NB4 (cell line): ENCODE measurements at regions not wholly inside any gene's neighbourhood (a gene's known extent, or its start where the extent isn't known, plus 50 kb on each side); places are given as distances from the start of the nearest gene placed in this dataset.

Experiments used
- DNase-seq: peaks from one replicate; pipeline ENCODE4 v3.0.0; 2010; ENCODE audit warnings: low read depth
- H3K4me3 ChIP-seq: one replicate; pipeline ENCODE4 v1.5.1; 2011; ENCODE audit warnings: mild to moderate bottlenecking, low read depth, low read length, moderate library complexity
- MYC ChIP-seq: IDR thresholded peaks from 2 replicates; pipeline ENCODE4 v1.6.1; 2011; ENCODE audit warnings: low read depth, low read length
- POLR2A ChIP-seq: IDR thresholded peaks from 2 replicates; pipeline ENCODE4 v1.6.1; 2011; ENCODE audit warnings: mild to moderate bottlenecking; ENCODE audit not compliant: insufficient read length; ENCODE audit errors: extremely low read depth
- TF ChIP-seq, protein P1 (sequence below): IDR thresholded peaks from 2 replicates; pipeline ENCODE4 v1.6.1; 2011; ENCODE audit warnings: low read depth, low read length
- TF ChIP-seq, protein P2 (sequence below): IDR thresholded peaks from one replicate; pipeline ENCODE4 v1.5.1; 2012; ENCODE audit warnings: low read depth, low read length

DNA sequence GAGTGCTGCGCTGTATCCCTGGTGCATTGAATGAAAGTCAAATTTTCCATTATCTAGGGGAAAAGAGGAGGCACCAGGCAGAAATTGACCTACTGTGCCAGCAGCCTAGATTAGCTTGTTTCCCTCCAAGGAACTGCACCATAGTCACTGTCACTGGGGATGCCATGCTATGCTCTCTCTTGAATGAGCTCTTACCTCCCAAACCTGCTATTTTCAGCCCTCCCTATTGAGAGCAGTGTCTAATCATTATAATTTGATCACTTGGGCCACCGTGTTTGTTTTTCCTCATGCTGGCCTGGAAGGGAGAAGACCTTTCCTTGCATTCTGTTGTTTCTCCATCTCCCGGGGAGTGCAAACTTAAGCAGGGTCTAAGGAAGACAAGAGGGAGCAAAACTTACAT lies 492.9 kb downstream of the SIPA1L2 start:
- no peak for DNase-seq
- H3K4me3 ChIP-seq, result no peak overlapping the region
- TF ChIP-seq, protein P1, sequence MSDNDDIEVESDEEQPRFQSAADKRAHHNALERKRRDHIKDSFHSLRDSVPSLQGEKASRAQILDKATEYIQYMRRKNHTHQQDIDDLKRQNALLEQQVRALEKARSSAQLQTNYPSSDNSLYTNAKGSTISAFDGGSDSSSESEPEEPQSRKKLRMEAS, result no peak
- TF ChIP-seq, protein P2, sequence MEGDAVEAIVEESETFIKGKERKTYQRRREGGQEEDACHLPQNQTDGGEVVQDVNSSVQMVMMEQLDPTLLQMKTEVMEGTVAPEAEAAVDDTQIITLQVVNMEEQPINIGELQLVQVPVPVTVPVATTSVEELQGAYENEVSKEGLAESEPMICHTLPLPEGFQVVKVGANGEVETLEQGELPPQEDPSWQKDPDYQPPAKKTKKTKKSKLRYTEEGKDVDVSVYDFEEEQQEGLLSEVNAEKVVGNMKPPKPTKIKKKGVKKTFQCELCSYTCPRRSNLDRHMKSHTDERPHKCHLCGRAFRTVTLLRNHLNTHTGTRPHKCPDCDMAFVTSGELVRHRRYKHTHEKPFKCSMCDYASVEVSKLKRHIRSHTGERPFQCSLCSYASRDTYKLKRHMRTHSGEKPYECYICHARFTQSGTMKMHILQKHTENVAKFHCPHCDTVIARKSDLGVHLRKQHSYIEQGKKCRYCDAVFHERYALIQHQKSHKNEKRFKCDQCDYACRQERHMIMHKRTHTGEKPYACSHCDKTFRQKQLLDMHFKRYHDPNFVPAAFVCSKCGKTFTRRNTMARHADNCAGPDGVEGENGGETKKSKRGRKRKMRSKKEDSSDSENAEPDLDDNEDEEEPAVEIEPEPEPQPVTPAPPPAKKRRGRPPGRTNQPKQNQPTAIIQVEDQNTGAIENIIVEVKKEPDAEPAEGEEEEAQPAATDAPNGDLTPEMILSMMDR, result no peak
- no peak for TF ChIP-seq POLR2A
- no peak for TF ChIP-seq MYC

DNA sequence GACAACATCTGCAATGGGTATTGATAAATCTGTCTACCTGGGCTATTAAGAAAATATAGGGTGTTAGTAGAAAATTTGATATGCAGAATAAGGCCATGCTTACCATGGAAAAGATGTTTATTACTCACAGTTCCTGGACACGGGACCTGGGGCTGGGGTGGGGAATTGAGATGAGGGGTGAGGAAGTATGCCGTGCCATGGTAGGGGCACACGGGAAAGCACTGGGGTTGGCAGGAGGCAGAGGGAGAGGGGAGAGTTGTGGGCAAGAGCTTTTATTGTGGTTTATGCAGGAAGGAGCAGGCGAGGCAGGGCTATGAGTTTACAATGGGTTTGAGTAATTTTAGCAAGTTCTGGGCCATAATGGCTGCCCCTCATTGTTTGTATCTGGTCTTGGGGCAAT lies 493.8 kb downstream of the SIPA1L2 start:
- no peak overlapping the region for H3K4me3 ChIP-seq
- TF ChIP-seq, protein P1, result no peak
- no peak for TF ChIP-seq POLR2A
- TF ChIP-seq, protein P2, result no peak
- TF ChIP-seq MYC, result no peak
- DNase-seq, result no peak

DNA sequence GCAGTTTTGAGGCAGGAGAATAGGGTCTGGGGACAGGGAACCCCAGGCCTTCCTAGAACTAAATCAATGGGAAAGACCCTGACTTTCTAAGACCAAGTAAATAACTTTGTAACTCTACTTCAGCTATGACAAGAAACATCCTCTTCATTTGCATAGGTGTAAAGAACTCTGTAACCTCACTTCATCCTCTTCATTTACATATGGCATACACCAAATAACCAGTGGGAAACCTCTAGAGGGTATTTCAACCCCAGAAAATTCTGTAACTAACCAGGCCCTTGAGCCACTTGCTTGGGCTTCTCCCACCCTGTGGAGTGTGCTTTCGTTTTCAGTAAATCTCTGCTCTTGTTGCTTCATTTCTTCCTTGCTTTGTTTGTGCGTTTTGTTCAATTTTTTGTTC lies 495.6 kb downstream of the SIPA1L2 start:
- DNase-seq, result no peak
- H3K4me3 ChIP-seq, result no peak overlapping the region
- TF ChIP-seq MYC (no peak), POLR2A (no peak)
- TF ChIP-seq, protein P2, result no peak
- TF ChIP-seq, protein P1, result no peak

DNA sequence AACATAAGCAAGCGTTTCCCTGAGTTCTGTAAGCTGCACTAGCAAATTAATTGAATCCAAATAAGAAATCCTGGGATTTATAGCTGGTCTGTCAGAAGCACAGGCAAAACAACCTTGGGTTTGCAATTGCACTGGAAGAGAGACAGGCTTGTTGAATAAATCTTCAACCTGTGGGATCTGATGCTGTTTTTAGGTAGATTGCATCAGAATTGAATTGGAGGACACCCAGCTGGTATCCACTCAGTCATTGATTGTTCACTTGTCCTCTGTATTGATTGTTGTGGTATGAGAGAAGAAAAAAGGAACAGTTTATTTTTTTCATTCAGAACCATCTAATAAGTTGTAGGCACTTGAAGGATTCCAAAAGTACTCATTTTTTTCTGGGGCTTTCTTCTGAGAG lies 497.4 kb downstream of the SIPA1L2 start:
- TF ChIP-seq, protein P2, result no peak
- TF ChIP-seq MYC (no peak), POLR2A (no peak)
- TF ChIP-seq, protein P1, result no peak
- H3K4me3 ChIP-seq, result no peak overlapping the region
- no peak for DNase-seq

DNA sequence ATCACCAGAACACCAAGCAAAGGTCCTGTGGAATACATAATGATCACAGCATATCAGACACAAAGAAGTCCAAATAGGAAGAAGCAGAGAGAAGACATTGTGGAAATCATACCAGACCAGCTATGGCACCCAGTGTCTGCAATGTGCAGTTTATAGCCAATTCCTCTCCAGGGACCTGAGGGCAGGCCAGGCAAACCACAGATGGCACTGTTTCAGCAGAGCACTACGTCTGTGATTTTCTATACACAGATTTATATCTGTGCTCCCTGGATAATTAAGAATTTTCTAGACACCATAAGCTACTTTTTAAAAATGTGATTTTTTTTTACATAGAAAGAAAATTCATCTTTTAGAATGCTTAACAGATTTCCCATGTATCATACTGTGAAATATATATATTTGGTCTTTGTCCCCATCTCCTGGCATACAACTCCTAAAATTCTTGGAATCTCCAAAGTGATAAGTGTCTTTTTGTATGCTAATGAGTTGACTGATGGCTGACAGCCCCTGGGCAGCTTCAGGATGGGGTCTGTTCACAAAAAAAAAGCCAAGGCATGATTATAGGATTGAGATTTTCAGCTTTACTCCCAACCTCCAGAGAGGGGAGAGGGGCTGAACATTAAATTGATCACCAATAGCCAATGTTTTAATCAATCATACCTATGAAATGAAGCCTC lies 498.1 kb downstream of the SIPA1L2 start:
- DNase-seq, result no peak
- TF ChIP-seq POLR2A (no peak), MYC (no peak)
- TF ChIP-seq, protein P1, result no peak
- H3K4me3 ChIP-seq, result no peak overlapping the region

DNA sequence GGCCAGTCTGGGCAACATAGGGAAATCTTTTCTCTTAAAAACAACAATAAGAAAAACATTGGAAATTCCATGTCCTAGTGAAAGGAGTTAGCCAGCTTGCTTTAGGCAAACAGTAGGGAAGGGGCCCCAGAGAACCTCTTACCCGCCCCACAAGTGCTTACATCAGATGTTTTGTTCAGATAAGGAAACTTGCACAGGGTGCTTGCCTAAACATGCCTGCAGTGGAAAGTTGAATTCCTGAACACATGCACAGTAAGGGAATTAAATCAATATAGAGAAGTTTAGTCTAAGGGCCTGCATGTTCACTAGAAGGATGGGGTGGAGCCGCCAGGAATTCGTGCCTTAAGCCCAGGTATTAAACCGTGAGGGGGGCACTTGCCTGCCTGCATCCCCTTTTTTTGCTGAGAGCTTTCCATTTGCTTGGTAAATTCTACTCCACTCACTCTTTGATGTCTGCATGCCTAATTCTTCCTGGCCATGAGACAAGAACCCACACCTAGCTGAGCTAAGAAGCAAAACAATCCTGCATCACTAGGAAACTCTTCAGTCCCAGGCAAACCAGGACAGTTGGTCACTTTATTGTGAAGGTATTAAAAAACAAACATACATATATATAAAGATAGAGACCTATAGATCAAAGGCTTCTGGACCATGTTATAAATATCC lies 499.0 kb downstream of the SIPA1L2 start:
- H3K4me3 ChIP-seq, result no peak overlapping the region
- TF ChIP-seq, protein P2, result no peak
- no peak for TF ChIP-seq POLR2A
- no peak for DNase-seq
